HG03066 (cell line): ENCODE measurements at regions not wholly inside any gene's neighbourhood (a gene's known extent, or its start where the extent isn't known, plus 50 kb on each side); places are given as distances from the start of the nearest gene placed in this dataset.

Experiments used
- ATAC-seq: cut with Tn5 transposase; IDR thresholded peaks from one replicate; pipeline ENCODE4 v1.9.1; 2021; ENCODE audit warnings: low read depth; ENCODE audit not compliant: unreplicated experiment

- no peak for ATAC-seq
Measured at GRCh38 chr17:79457889-79458288, 153.0 kb downstream of the RBFOX3 start.

GRCh38 chr17:79457376-79457775 lies 153.5 kb downstream of the RBFOX3 start:
- ATAC-seq, result no peak

DNA sequence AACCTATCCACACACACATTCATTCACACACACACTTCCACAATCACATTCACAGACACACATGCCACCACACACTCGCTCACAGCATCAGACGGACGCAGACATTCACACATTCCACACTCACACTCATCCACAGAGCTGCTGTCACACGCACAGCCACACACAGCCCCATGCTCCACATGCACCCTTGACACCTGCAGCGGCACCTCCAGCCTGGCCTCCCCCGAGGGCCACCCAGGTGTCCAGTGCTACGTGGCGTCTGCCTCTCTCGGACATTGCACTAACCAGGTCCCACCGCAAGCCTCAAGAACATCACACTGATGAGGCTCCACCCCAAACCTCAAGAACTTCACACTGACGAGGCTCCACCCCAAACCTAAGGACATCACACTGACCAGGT lies 155.2 kb downstream of the RBFOX3 start:
- no peak for ATAC-seq

GRCh38 chr17:79454826-79455225 lies 156.0 kb downstream of the RBFOX3 start:
- no peak for ATAC-seq

DNA sequence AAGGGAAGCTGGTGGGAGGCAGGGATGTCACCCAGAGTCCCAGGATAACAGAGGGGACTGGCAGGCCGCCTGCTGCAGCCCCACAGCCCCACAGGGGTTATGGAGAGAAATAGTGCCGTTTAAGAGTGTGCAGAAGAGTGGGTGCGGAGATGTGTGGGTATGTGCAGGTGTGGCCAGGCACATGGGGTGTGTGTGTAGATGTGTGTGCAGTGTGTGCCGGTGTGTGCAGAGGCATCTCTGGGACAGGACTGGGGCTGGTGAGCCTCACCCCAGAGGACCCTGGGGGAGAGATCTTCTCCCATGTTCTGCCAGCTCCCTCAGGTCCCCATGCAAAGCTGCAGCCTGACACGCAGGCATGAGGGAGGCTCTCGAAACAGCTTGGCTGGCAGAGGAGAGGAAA lies 157.4 kb downstream of the RBFOX3 start:
- ATAC-seq, result no peak

GRCh38 chr17:79452706-79453105 lies 158.1 kb downstream of the RBFOX3 start:
- no peak for ATAC-seq

- ATAC-seq, result no peak
Measured at GRCh38 chr17:79451167-79451566, 159.7 kb downstream of the RBFOX3 start.

DNA sequence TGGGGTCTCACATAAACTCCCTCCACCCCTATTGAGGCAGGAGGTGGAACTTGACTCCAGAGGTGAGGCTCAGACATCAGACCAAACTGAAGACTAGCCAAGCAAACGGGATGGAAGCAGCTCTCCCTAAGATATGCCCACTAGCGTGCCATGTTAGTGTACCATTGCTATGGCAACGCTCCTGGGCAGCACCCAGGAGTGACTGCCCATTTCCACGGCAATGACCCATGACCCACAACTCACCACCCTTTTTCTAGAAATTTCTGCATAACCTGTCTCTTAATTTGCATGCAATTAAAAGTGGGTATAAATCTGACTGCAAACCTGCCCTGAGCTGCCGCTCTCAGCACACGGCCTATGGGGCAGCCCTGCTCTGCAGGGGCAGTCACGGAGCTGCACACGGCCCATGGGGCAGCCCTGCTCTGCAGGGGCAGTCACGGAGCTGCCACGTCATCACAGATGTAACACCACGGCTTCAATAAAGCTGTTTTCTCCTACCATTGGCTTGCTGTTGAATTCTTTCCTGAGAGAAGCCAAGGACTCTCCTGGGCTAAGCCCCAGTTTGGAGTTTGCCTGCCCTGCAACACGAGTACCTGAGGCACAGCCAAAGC lies 164.3 kb downstream of the RBFOX3 start:
- ATAC-seq, result no peak

GRCh38 chr17:79444198-79444597 lies 166.7 kb downstream of the RBFOX3 start:
- ATAC-seq, result no peak

DNA sequence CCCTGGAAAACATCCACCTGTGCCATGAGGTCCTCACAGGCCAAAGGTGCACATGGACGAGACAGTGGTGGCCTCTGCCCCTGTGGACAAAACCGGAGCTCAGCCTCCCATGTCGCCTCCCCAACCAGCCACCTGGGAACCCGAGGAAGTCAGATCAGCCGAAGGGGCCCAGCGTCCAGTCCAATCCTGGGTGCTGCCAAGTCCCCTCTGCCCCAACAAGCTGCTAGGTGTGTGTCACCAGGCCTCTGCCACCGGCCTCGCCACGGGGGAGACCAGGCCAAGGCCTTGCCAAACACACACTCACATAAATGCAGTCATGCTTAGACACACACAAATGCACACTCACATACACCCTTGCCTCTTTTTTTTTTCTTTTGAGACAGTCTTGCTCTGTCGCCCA lies 167.8 kb downstream of the RBFOX3 start:
- no peak for ATAC-seq

DNA sequence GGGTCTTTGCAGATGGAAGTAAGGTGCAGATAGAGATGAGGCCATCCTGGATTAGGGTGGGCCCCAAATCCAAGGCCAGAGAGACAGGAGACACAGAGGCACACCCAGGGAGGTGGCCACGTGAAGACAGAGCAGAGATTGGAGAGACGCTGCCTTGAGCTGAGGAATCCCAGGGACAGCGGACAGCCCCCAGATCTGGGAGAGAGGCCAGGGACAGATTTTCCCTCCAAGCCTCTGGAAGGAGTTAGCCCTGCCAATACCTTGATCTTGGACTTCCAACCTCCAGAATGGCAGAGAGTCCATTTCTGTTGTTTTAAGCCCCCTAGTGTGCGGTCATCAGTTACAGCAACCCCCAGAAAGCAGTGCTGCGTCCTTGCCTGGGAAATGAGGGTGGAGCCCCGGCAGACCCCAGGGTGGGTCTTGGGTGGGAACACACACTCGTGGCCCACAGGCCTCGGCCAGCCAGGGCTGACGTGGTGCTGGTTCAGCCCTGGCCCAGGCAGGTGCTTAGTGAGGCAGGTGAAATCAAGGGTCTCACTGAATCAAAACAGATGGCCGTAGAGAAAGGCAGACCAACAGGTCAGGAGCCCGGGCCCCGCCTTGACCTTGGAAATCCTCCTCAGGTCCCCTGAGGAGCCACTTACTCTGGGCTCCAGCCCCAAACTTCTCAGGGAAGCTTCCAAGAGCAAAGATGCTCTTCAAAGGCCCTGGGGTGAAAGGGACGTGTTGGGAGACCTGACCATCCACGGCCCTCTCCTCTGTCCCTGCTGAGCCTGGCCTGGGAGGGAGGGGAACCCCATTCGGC lies 169.3 kb downstream of the RBFOX3 start:
- ATAC-seq, result no peak

- no peak for ATAC-seq
Measured at GRCh38 chr17:79440251-79440650, 170.6 kb downstream of the RBFOX3 start.

DNA sequence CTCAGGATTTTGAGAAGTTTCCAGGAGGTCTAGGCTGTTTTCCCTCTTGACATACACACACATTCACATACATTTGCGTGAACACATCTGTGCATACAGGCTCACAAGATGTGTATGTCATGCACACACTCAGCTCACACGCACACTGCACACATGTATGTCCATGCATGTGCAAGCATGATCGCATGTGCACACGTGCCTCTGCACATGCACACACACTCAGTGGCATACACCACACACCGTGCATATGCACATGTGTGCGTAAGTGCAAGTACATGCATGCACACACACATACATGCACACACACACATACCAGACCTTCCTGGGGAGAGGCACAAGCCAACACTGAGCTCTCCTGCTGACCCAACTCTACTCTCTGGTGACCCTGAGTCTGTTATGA lies 171.4 kb downstream of the RBFOX3 start:
- ATAC-seq, result no peak

- ATAC-seq, result no peak
Measured at GRCh38 chr17:79438546-79439334, 172.1 kb downstream of the RBFOX3 start.

DNA sequence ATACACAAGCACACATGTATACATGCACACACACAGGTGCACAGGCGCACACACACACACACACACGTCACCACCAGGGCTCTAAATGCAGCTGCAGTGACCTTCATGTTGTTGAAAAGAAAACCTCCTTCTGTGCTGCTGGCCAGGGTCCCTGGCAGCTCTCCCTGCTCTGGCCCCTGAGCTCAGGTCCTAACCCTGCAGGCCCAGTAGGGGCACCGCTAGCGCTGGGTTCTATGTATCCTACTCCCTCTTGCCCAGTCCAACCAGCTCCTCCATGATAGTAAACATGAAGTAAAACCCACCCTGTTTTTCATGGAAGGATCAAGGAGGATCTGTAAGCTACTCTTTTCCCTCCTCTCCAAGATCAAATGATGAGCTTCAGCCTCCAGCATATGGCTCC lies 172.8 kb downstream of the RBFOX3 start:
- no peak for ATAC-seq

DNA sequence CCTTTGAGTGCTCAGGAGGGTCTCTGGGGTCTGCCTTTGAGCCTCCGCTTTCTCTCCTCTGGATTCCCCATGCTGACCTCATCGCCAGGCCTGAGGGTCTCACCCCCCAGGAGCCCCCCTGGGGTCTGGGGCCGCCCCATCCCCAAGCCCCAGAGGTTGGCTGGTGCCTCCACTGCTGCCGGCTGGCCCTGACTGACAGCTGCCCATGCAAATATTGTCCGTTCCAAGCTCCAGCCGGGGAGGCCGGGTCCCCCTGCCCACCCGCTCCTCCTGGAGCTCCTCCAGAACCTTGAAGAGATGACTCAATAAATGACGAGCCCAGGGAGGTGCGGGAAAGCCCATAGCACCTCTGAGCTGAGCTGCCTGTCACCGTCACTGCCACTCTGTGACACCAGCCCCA lies 173.8 kb downstream of the RBFOX3 start:
- ATAC-seq, result no peak

DNA sequence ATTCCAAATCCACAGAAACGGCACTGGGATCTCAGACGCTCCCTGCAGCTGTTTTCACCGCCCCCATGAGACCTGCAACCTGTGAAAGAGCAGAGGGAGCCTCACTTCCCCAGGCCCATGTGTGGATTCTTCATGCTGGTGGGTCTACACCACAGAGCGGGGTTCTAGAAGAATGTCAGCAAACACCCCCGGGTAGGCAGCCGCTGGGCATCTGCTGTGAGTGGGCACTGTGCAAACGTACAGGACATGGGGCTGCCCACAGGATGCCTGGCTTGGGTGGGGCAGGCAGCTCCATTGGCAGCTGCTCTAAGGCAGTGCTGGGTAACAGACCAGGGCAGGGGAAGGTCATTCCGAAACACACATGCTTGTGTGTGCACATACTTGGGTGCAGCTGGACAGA lies 174.9 kb downstream of the RBFOX3 start:
- ATAC-seq, result no peak

GRCh38 chr17:79435296-79435695 lies 175.6 kb downstream of the RBFOX3 start:
- no peak for ATAC-seq

DNA sequence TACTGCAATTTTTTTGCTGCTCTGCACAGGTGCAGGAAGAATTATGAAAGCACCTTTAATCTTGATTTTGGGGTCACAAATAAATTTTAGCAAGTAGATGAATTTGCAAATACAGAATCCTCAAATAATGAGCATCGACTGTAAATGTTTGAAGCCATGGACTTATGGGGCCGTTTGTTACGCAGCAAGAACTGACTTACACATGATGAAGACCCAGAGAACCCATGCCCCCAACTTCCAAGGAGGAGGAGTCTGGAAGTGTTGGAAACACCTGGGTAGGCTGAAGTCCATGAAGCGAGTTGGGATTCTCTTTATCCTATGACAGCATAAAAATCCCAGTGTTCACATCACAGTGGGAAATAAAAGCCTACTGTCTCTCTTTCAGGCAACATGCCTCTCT lies 176.6 kb downstream of the RBFOX3 start:
- no peak for ATAC-seq

- no peak for ATAC-seq
Measured at GRCh38 chr17:79433379-79433778, 177.5 kb downstream of the RBFOX3 start.

DNA sequence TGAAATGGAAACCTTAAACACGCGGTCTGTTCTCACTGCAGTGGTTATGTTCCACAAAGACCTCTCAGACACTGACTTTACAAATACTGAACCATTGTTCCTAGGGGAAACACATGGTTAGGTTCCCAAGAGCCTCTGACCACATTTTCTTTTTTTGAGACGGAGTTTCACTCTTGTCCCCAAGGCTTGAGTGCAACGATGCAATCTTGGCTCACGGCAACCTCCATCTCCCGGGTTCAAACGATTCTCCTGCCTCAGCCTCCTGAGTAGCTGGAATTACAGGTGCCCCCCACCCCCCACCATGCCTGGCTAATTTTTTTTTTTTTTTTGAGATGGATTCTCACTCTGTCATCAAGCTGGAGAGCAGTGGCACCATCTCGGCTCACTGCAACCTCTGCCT lies 179.7 kb downstream of the RBFOX3 start:
- ATAC-seq, result no peak
